Activated naive CD4-positive, alpha-beta T cell treated with anti-CD3 and anti-CD28 coated beads, Interleukin-2, amount 50 U/mL, for 72 hours (primary cell): ENCODE measurements at regions not wholly inside any gene's neighbourhood (a gene's known extent, or its start where the extent isn't known, plus 50 kb on each side); places are given as distances from the start of the nearest gene placed in this dataset.
"Not testable (repeated sequence)": the region's sequence is repeated elsewhere in the genome, so short reads cannot be mapped to it uniquely, and the experiment has no call there.

Source experiments
- ATAC-seq, 2 donors: fragments of 150-1000 bp; cut with Tn5 transposase; 2 replicates each; pipeline ENCODE4 v1.10.0; 2021; ENCODE audit warnings: mild to moderate bottlenecking in 2 of 2, moderate library complexity in 2 of 2
- DNase-seq, 2 donors: peaks; one replicate each; pipeline ENCODE4 v3.0.0; 2021 to 2022; ENCODE audit warnings: low spot score in 2 of 2
- H3K27ac Mint-ChIP-seq, 2 donors: one replicate each; pipeline ENCODE4 v1.8.0; 2022; ENCODE audit warnings: mild to moderate bottlenecking in 2 of 2, mixed read lengths in 2 of 2
- H3K36me3 Mint-ChIP-seq, 2 donors: one replicate each; pipeline ENCODE4 v1.8.0; 2022; ENCODE audit warnings: mixed read lengths in 2 of 2
- H3K9me3 Mint-ChIP-seq, 2 donors: one replicate each; pipeline ENCODE4 v1.8.0; 2022; ENCODE audit warnings: mixed read lengths in 2 of 2

GRCh38 chr11:90997241-90997640 lies 774.4 kb upstream of the CHORDC1 start:
- ATAC-seq = no peak
- Mint-ChIP-seq H3K9me3 (peaks cover 5 to 6% of the 10 kb centered on the region in 2 donors), H3K36me3 (peaks cover 0 to 5% of the 10 kb centered on the region in 2 donors), H3K27ac (no peak overlapping the region)
- DNase-seq = no peak

GRCh38 chr11:90972159-90972558 lies 749.3 kb upstream of the CHORDC1 start:
- Mint-ChIP-seq H3K36me3 (peaks cover 0 to 14% of the 10 kb centered on the region in 2 donors), H3K9me3 (peaks cover 11 to 18% of the 10 kb centered on the region in 2 donors)
- ATAC-seq, DNase-seq, H3K27ac Mint-ChIP-seq: not testable (repeated sequence)

- Mint-ChIP-seq H3K27ac (no peak overlapping the region), H3K36me3 (no peaks in the 10 kb centered on the region)
These were observed 725.1 kb upstream of the CHORDC1 start for GRCh38 chr11:90947930-90948329.

GRCh38 chr11:90930252-90930651 lies 707.4 kb upstream of the CHORDC1 start:
- no peak overlapping the region for H3K27ac Mint-ChIP-seq
- DNase-seq (no peak), ATAC-seq (no peak)
- peaks cover 10 to 19% of the 10 kb centered on the region in 2 donors for H3K9me3 Mint-ChIP-seq
- peaks cover 0 to 4% of the 10 kb centered on the region in 2 donors for H3K36me3 Mint-ChIP-seq

More at GRCh38 chr11:90947930-90948329, 725.1 kb upstream of the CHORDC1 start:
- DNase-seq (no peak), ATAC-seq (no peak)
- H3K9me3 Mint-ChIP-seq = peaks cover 0 to 4% of the 10 kb centered on the region in 2 donors

- DNase-seq = no peak
- H3K9me3 Mint-ChIP-seq = peaks cover 0 to 3% of the 10 kb centered on the region in 2 donors
- ATAC-seq = no peak
- no peaks in the 10 kb centered on the region for H3K36me3 Mint-ChIP-seq
- H3K27ac Mint-ChIP-seq = no peak overlapping the region
These were observed 696.5 kb upstream of the CHORDC1 start for GRCh38 chr11:90919332-90919731.

- Mint-ChIP-seq H3K9me3 (peaks cover 0 to 3% of the 10 kb centered on the region in 2 donors), H3K36me3 (no peaks in the 10 kb centered on the region), H3K27ac (no peak overlapping the region)
- ATAC-seq (no peak), DNase-seq (no peak)
These were observed 693.9 kb upstream of the CHORDC1 start for GRCh38 chr11:90916706-90917105.

GRCh38 chr11:90913131-90913668 lies 690.4 kb upstream of the CHORDC1 start:
- no peak for ATAC-seq
- H3K27ac Mint-ChIP-seq = no peak overlapping the region
- peaks cover 3 to 5% of the 10 kb centered on the region in 2 donors for H3K9me3 Mint-ChIP-seq
- DNase-seq = no peak
- no peaks in the 10 kb centered on the region for H3K36me3 Mint-ChIP-seq

GRCh38 chr11:90912631-90913030 lies 689.8 kb upstream of the CHORDC1 start:
- no peak for DNase-seq
- H3K36me3 Mint-ChIP-seq = no peaks in the 10 kb centered on the region
- peaks cover 3 to 5% of the 10 kb centered on the region in 2 donors for H3K9me3 Mint-ChIP-seq
- H3K27ac Mint-ChIP-seq = no peak overlapping the region
- ATAC-seq = no peak

- ATAC-seq (no peak), DNase-seq (no peak)
- no peak overlapping the region for H3K27ac Mint-ChIP-seq
- H3K9me3 Mint-ChIP-seq = peaks cover 5 to 7% of the 10 kb centered on the region in 2 donors
- H3K36me3 Mint-ChIP-seq = no peaks in the 10 kb centered on the region
These were observed 688.3 kb upstream of the CHORDC1 start for GRCh38 chr11:90911192-90911591.

GRCh38 chr11:90908074-90908473 lies 685.2 kb upstream of the CHORDC1 start:
- ATAC-seq (no peak), DNase-seq (no peak)
- peaks cover 5 to 9% of the 10 kb centered on the region in 2 donors for H3K9me3 Mint-ChIP-seq

GRCh38 chr11:90895850-90896249 lies 673.0 kb upstream of the CHORDC1 start:
- H3K27ac Mint-ChIP-seq = no peak overlapping the region
- peaks cover 11 to 15% of the 10 kb centered on the region in 2 donors for H3K9me3 Mint-ChIP-seq
- no peak for ATAC-seq
- no peak for DNase-seq
- peaks cover 0 to 5% of the 10 kb centered on the region in 2 donors for H3K36me3 Mint-ChIP-seq

More at GRCh38 chr11:90908074-90908473, 685.2 kb upstream of the CHORDC1 start:
- H3K36me3 Mint-ChIP-seq = no peaks in the 10 kb centered on the region
- no peak overlapping the region for H3K27ac Mint-ChIP-seq

GRCh38 chr11:90890347-90890746 lies 667.5 kb upstream of the CHORDC1 start:
- Mint-ChIP-seq H3K9me3 (peaks cover 0 to 17% of the 10 kb centered on the region in 2 donors), H3K27ac (no peak overlapping the region), H3K36me3 (peaks cover 0 to 5% of the 10 kb centered on the region in 2 donors)
- DNase-seq (no peak), ATAC-seq (no peak)

GRCh38 chr11:90884181-90884580 lies 661.3 kb upstream of the CHORDC1 start:
- DNase-seq = no peak
- Mint-ChIP-seq H3K27ac (no peak overlapping the region), H3K36me3 (peaks cover 0 to 6% of the 10 kb centered on the region in 2 donors), H3K9me3 (peaks cover 22 to 35% of the 10 kb centered on the region in 2 donors)
- no peak for ATAC-seq

- Mint-ChIP-seq H3K27ac (no peak overlapping the region), H3K9me3 (peaks cover 24 to 27% of the 10 kb centered on the region in 2 donors), H3K36me3 (peaks cover under 1 to 7% of the 10 kb centered on the region in 2 donors)
- ATAC-seq (no peak), DNase-seq (no peak)
These were observed 652.1 kb upstream of the CHORDC1 start for GRCh38 chr11:90874986-90875385.

GRCh38 chr11:90874281-90874680 lies 651.4 kb upstream of the CHORDC1 start:
- Mint-ChIP-seq H3K9me3 (peaks cover 23 to 27% of the 10 kb centered on the region in 2 donors), H3K27ac (no peak overlapping the region), H3K36me3 (peaks cover 0 to 7% of the 10 kb centered on the region in 2 donors)
- DNase-seq (no peak), ATAC-seq (no peak)

GRCh38 chr11:90867416-90867815 lies 644.6 kb upstream of the CHORDC1 start:
- no peaks in the 10 kb centered on the region for H3K36me3 Mint-ChIP-seq
- no peak overlapping the region for H3K27ac Mint-ChIP-seq
- DNase-seq (no peak), ATAC-seq (no peak)
- H3K9me3 Mint-ChIP-seq = peaks cover 18 to 20% of the 10 kb centered on the region in 2 donors

- Mint-ChIP-seq H3K27ac (no peak overlapping the region), H3K9me3 (peaks cover 8 to 18% of the 10 kb centered on the region in 2 donors), H3K36me3 (peaks cover 0 to 6% of the 10 kb centered on the region in 2 donors)
- DNase-seq = no peak
- no peak for ATAC-seq
These were observed 633.9 kb upstream of the CHORDC1 start for GRCh38 chr11:90856790-90857189.

- ATAC-seq (no peak), DNase-seq (no peak)
- Mint-ChIP-seq H3K27ac (no peak overlapping the region), H3K9me3 (peaks cover 8 to 17% of the 10 kb centered on the region in 2 donors), H3K36me3 (peaks cover 0 to 6% of the 10 kb centered on the region in 2 donors)
These were observed 632.7 kb upstream of the CHORDC1 start for GRCh38 chr11:90855531-90855930.
